Lower leg skin (tissue), 4 donors: ENCODE measurements at regions not wholly inside any gene's neighbourhood (a gene's known extent, or its start where the extent isn't known, plus 50 kb on each side); places are given as distances from the start of the nearest gene placed in this dataset.

Experiments used
- DNase-seq, 2 donors: peaks; one replicate each; pipeline ENCODE4 v3.0.0-alpha.2; 2019; ENCODE audit warnings: low spot score in 2 of 2
- H3K4me3 ChIP-seq: fragments of 200-600 bp; sonication (generic); 2 replicates; pipeline ENCODE4 v1.5.1; 2017; ENCODE audit warnings: mild to moderate bottlenecking, low read depth; ENCODE audit not compliant: poor library complexity, severe bottlenecking
- CTCF ChIP-seq, 3 donors: fragments of 450-650 bp; IDR thresholded peaks; one replicate each; pipeline ENCODE4 v1.5.1; 2016; ENCODE audit warnings: antibody characterized with exemption in 3 of 3, mild to moderate bottlenecking in 3 of 3, moderate library complexity in 2 of 3
- POLR2A ChIP-seq, 2 donors: fragments of 450-650 bp; IDR thresholded peaks; one replicate each; pipeline ENCODE4 v1.6.1; 2016 to 2017; ENCODE audit warnings: antibody characterized with exemption in 2 of 2, mild to moderate bottlenecking in 1 of 2, moderate library complexity in 1 of 2
- WGBS, 2 donors: methylation state at CpG; one replicate each; pipeline ENCODE4 v1.1.5; 2018; 5-methylcytosine and 5-hydroxymethylcytosine counted together
- intact Hi-C: fragments of 100-400 bp; cut with DNase I; formaldehyde crosslinking; loops from one replicate; pipeline ENCODE4 v1.15.0; 2023; ENCODE audit warnings: low total_unique reads

- no peak for DNase-seq
- intact Hi-C loops, result no loop called here
- 56 to 65% methylated on average over 2 of the region's 2 CpGs for WGBS, 2 donors
- TF ChIP-seq CTCF (IDR thresholded peaks at IDR 0.05), result no peak
- no peak for TF ChIP-seq POLR2A (IDR thresholded peaks at IDR 0.05)
- H3K4me3 ChIP-seq, result no peak overlapping the region
These were observed 63.7 kb upstream of the LHCGR start for GRCh38 chr2:48819206-48819735.

- intact Hi-C loops, result no loop called here
- TF ChIP-seq CTCF (IDR thresholded peaks at IDR 0.05) (no peak), POLR2A (IDR thresholded peaks at IDR 0.05) (no peak)
- WGBS, 2 donors, result 33 to 42% methylated on average over 1 of the region's 1 CpG
- no peak for DNase-seq
- H3K4me3 ChIP-seq, result no peak overlapping the region
These were observed 61.8 kb upstream of the LHCGR start for GRCh38 chr2:48817355-48817754.

- TF ChIP-seq POLR2A (IDR thresholded peaks at IDR 0.05) (no peak), CTCF (IDR thresholded peaks at IDR 0.05) (no peak)
- WGBS, 2 donors, result 33 to 100% methylated on average over 1 of the region's 1 CpG
- no peak for DNase-seq
- H3K4me3 ChIP-seq, result no peak overlapping the region
- intact Hi-C loops, result no loop called here
These were observed 56.9 kb upstream of the LHCGR start for GRCh38 chr2:48812416-48812815.

GRCh38 chr2:48808311-48808710, 52.8 kb upstream of the LHCGR start:
- intact Hi-C loops, result no loop called here
- 97% methylated on average over 1 of the region's 1 CpG for WGBS, 2 donors
- DNase-seq, result no peak
- no peak for TF ChIP-seq POLR2A (IDR thresholded peaks at IDR 0.05)
- TF ChIP-seq CTCF (IDR thresholded peaks at IDR 0.05), result no peak
- no peak overlapping the region for H3K4me3 ChIP-seq
